HG03159 (cell line): ENCODE measurements at regions not wholly inside any gene's neighbourhood (a gene's known extent, or its start where the extent isn't known, plus 50 kb on each side); places are given as distances from the start of the nearest gene placed in this dataset.

Experiments used
- ATAC-seq: cut with Tn5 transposase; IDR thresholded peaks from one replicate; pipeline ENCODE4 v1.9.1; 2021; ENCODE audit warnings: mild to moderate bottlenecking, moderate library complexity; ENCODE audit not compliant: unreplicated experiment

DNA sequence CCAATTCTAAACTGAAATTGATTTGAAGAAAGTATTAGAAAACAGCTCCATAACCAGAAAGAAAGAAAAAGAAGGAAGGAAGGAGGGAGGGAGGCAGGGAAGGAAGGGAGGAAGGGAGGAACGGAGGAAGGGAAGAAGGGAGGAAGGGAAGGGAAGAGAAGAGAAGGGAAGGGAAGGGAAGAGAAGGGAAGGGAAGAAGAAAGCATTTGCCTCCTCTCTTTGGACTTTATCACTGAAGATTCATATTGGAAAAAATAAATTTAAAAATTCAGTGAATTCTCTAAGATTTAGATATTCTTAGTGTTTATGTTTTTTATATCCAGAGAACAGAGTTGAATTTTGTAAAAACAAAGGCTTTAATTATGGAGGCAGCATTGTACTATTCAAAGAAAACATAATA lies 68.5 kb upstream of the NXT1 start:
- ATAC-seq, result no peak

- no peak for ATAC-seq
These were observed 70.8 kb upstream of the NXT1 start for GRCh38 chr20:23279836-23280235.

DNA sequence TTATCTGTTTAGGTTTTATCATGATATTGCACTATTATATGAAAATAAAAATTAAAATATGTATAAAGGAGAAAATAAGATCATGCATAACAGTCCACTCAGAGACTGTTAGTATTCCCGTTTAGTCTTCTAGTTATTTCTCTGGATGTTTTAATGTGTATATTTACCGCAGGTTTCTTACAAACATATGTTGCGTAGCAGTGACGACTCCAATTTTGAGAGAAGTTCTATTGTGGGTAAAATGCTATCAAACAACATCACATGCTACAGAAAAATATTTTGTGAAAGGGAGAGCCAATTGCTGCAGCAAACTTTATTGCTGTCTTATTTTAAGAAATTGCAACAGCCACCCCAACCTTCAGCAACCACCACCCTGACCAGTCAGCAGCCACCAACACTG lies 72.4 kb upstream of the NXT1 start:
- ATAC-seq, result no peak

- no peak for ATAC-seq
These were observed 73.3 kb upstream of the NXT1 start for GRCh38 chr20:23277316-23277715.

DNA sequence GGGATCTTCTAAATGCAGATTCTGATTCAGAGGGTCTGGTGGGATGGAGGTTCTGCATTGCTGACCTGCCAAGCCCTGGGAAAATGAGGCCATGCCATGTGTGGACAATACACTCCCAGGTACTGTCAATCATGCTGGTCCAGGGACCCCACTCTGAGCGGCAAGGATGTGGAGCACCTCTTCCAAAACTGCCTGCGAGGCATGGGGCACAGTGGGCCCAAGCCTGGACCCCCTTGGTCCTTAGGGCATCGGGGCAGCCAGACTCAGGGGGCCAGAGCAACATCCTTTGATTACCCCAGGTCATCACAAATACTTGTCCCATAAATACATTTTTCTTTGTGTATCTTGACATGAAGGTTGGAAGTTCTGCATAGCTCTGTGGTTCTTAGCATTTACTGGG lies 76.8 kb upstream of the NXT1 start:
- ATAC-seq, result no peak

DNA sequence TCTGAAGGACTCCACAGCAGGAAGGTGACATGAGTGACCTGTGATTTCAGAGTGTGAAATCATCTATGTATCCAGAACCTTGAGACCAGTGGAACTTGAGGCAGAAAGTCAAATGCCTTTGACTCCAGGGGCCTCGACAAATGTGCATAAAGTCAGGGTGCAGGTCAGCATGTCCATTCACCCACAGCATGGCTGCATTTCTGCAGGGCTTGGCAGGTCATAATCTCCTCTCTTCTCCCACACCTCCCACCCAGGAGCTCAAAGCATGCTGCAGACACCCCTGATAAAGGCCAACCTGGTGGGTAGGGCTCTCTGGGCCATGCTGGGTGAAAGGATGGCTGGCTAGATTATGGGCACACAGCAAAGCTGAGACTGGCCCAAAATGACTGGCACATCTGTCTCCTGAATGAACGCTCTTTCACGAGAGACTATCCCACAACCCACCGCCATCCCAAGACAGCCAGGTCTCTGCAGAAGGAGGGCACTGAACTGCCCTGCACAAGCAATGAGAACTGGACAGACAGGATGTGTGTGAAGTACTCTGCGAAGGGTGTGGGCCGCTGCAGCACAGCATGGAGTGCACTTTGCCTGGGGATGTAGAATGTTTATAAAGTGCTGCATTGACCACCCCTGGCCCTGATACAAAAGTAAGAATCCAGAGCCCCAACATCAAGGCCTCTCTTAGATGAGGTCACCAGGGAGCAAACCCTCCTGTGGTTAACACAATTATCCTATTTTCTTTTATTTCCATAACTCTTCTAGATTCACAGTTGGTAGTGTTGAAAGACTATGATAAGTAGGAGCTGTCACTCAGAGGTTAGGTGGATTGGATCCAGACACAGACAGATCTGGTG lies 78.2 kb upstream of the NXT1 start:
- no peak for ATAC-seq

- ATAC-seq, result no peak
These were observed 80.1 kb upstream of the NXT1 start for GRCh38 chr20:23270382-23270911.

DNA sequence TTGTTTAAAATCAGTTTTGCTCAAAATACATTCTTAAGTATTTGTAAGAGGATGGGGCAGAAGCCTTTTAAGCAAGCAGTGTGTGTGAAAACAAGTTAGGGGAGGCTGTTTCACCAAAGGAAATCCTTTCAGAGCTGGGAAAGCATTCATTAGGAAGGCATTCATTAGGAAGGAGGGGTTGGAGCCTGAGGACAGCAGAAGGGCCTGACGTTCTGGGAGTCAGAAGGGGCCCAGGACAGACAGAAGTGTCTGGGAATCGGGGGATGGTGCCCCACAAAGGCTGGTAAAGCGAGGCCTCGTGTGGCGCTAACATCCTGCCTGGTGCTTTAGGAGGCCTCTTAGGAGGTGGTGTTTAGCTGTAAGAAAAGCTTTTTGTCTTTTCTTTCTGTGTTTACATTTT lies 80.6 kb upstream of the NXT1 start:
- no peak for ATAC-seq

- no peak for ATAC-seq
These were observed 81.7 kb upstream of the NXT1 start for GRCh38 chr20:23268792-23269354.

GRCh38 chr20:23267909-23268308 lies 82.7 kb upstream of the NXT1 start:
- ATAC-seq, result no peak

DNA sequence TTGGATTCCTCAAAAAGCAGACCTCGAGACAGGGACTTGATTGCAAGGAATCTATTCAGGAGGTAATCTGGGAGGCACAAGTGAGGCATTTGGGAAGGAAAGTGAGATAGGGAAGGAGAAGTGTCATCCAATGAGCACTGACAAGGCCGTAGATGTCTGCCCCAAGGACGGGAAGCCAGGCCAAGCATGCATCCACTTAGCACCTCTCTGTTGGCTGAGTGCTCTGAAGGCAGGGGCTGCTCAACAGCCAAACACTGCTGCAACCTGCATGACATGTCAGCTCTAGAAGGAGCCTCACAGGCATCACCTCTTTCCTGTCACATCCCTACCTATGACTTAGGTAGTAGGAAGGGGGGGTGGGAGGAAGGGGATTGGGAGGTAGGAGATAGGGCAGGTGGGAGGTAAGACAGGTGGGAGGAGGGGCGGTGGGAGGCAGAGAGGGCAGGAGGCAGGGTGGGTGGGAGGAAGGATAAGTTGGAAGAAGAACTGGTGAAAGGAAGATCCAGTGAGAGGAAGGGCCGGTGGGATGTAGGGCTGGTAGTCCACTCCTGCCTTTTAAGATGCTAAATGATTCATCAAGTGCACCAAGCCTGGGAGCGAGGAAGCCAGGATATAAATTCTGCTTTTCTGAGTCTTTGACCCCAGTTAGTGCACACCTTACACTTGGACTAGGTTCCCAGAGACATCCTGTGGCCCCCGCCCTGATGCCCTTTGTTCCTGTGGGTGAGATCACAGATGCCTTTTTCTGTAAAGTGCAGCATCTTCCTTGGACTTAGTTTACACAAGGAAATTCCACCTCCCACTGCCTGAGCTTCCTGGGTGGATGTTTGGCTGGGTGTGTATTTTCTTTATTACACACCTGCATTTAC lies 83.8 kb upstream of the NXT1 start:
- no peak for ATAC-seq

DNA sequence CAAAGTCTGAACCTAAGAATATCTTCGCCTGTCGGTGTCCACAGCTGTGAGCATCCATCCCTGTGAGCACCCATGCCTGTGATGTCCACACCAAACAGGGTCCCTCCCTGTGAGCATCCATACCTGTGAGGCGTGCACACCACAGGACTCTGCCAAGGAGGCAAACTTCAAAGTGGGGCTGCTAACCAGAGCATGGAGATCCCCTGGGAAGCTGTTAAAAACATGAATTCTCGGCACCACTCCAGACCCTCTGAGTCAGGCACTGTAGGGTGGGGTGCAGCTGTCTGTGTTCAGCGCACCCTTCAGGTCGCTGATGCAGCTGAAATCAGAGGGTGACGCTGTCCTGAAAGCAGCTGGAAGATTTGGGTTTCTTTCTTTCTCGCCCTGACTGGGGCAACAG lies 85.4 kb upstream of the NXT1 start:
- no peak for ATAC-seq

GRCh38 chr20:23264545-23264944 lies 86.0 kb upstream of the NXT1 start:
- ATAC-seq, result no peak

GRCh38 chr20:23260181-23260840 lies 90.3 kb upstream of the NXT1 start:
- no peak for ATAC-seq

DNA sequence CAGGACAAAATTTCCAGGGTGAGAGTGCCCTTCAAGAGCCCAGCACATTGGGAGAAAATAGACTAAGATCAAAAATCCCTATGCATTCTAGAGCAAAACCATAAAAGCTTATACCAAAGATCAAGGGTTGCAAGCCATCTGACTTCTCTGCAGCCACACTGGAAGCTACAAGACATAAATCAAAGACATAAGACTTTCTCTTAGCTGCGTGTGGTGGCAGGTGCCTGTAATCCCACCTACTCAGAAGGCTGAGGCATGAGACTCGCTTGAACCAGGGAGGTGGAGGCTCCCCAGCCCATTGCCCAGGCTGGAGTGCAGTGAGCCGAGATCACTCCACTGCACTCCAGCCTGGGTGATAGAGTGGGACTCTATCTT lies 91.9 kb upstream of the NXT1 start:
- ATAC-seq, result no peak

DNA sequence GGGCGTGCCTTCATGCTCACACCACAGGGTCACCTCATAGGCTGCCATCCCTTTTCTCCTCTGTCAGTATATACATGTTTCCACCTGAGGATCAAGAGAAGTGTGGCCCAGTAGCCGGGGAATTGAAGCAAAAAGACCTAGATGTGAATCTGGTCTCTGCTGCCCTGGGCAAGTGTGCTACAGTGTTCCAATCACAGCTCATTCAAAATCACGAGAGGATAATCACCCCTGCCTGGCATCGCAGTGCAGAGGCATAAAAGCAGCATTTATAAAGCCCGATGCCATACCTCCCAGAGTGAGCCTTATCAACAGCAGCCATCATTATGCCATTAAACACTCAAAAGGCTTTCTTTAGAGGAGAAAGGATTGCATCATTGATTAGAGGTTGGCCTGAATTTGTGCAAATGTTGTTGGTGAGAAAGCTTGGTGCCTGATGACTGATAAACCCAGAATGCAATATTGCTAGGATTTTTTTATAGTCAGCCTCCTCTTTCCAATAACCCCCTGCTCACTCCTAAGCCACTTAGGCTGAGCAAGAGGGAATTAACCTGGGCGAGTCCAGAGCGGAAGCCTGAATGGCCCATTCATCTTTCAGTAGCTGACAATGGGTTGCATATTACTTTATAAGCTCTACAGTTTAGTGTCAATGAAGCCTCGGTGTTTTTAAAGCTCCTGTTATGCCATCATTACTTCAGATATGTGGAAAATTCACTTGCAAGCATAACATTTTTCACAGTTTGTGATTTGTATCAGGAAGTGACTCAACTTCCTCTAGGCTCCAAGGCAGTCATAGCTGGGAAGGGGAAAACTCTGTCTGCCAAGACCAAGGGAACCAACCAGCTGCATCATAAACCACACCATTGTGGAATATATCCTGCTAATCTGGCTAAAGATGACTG lies 92.5 kb upstream of the NXT1 start:
- no peak for ATAC-seq

DNA sequence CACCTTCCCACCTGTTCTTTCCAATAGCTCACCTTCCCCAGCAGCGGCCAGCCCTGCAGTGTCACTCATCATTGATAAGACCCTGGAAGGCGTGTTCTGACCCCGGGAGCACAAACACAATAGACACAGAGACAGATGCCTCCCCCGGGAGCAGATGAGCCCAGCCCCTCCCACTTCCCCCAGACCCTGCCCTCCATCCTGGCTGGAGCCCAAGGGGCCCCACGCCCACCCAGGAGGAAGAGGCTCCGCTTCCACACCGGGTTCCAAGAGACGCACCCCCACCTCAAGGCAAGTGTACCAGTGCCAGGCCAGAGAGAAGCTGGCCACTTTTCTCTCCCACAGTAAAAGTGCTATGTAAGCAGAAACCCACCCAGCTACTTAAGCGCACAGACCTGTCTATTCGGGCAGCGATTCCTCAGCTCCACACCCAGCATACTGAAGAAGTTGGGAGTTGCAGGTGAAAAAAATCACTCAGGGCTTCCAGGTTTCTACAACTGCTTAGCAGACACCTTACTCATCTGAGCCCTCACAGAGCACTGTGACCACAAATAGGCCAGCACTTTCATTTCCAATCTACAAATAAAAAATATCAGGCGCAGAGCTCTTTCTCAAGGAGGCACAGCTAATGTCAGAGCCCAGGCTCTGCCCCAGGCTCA lies 93.4 kb upstream of the NXT1 start:
- ATAC-seq, result no peak

DNA sequence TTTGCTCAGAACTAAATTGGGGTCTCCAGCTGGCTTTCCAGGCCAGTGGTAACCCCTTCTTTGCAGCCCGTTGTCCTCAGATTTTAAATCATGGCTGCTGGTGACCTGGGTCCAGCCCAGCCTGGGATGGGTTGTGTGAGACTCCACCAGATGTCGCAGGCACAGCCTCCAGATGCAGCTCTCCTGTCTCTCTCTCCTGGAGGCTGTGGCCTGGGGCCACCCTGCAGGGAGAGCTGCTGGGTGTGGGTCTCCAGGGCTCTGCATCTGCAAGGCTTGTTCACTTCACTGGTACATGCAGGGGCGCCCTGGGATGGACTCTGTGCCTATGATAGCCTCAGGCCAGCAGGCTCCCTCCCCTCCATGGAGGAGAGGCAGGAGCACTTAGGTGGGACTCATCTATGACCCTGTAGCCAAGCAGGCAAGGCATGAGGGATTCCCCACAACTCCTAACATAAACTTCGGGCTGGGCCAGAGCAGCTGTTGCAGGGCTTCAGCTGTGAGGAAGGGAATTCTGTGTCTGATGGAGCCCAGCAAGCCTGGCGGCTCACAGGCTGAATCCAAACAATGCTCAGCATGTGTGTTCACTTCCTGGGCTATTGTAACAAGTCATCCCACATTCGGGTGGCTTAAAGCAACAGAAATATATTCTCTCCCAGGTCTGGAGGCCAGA lies 94.7 kb upstream of the NXT1 start:
- ATAC-seq, result no peak

- no peak for ATAC-seq
These were observed 95.5 kb upstream of the NXT1 start for GRCh38 chr20:23255106-23255505.
